ENCODE measurements at regions not wholly inside any gene's neighbourhood (a gene's known extent, or its start where the extent isn't known, plus 50 kb on each side); places are given as distances from the start of the nearest gene placed in this dataset.
"Not testable (repeated sequence)": the region's sequence is repeated elsewhere in the genome, so short reads cannot be mapped to it uniquely, and the experiment has no call there.

- no peak for DNase-seq
These were observed 425.4 kb upstream of the VRK2 start for GRCh38 chr2:57621122-57621663.

GRCh38 chr2:57622009-57622408 lies 424.6 kb upstream of the VRK2 start:
- DNase-seq: no peak

DNA sequence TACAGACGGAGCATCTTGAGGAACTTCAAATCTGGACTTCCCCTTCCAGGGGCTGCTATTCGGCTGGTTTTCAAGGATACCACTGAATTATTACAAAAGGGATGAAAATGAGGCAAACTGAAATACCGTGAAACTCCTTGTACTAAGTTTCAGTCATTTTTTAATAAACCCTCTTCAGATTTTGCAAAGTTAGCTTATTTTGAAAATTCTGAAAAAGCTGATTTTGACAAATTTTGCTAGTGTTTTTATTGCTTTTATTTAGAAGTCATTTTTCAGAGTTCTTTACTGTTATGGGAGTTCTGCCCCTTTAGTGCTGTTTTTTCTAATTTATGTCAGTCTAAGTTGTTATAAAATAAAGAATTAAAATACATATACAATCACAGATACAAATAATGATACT lies 390.4 kb upstream of the VRK2 start:
- DNase-seq: no peak

DNA sequence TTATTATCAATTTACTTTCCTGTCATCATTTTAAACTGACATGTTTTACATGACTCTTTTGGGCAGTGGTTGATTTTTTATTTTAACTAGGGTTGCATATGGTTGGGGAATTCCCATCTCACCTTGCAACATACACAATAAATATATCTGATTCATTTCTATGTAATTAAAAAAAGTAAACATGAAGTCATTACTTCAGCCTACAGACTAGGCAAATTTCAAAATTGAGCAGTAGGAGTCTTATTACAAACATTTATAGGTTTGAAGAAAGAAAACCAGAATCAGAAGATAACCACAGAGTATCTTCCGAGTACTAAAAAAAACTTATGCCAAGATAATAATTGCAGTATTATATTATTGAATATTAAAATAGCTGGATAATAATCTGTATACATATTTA lies 377.0 kb upstream of the VRK2 start:
- DNase-seq: no peak

DNA sequence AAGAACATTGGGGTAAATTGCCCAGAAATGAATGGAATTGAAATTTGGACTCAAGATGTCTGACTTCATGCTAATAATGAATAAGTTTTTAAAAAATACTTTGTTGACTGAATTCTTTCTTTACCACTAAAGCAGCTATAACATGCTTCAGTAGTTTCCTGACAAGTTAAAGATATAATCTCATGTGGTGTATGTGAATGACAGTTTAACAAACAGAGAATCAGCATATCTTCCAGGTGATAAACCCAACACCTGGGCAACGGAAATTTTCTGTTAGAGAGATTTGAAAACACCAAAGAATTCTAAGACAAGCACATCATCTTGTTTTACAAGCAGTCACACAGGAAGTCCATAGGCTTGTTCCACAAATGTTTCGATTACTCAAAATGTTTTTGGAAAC lies 372.6 kb upstream of the VRK2 start:
- no peak for DNase-seq

- DNase-seq: no peak
These were observed 371.9 kb upstream of the VRK2 start for GRCh38 chr2:57674743-57675142.

GRCh38 chr2:57677296-57677695 lies 369.3 kb upstream of the VRK2 start:
- DNase-seq: no peak

DNA sequence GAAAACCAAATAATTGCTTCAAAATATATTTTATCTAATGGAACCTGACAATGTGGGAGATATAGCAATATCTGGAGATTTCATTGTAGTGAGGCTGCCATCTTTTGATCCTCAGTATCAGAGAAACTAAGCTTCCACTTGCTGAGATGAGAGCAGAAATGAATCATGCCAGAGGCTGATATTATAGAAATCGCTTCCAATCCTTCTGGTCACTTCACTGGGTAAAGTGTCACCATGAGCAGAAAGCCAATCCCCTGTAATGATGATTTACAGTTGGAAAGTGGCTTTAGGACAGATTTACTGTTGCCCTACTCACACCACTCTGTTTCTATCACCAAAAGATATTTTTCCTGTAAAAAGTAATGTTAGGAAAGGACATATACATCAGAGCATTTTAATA lies 365.0 kb upstream of the VRK2 start:
- DNase-seq: no peak

DNA sequence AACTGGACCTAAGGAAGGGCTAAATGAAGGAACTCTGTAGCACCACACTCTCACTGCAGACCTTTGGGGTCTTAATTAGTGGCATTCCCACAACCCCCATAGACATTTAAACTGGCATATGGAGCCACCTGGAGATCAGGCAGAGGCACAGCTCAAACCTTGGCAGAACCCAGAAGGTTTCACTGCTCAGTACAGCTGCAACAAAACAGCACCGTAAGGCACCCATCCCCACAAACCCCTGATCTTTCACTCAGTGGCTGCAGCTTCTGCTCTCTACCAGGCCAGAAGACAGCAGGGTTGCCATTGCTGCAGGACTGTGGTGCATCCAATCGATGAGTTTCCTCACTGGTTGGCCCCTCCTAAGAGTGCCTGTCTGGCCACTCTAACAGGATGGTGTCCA lies 361.6 kb upstream of the VRK2 start:
- no peak for DNase-seq

DNA sequence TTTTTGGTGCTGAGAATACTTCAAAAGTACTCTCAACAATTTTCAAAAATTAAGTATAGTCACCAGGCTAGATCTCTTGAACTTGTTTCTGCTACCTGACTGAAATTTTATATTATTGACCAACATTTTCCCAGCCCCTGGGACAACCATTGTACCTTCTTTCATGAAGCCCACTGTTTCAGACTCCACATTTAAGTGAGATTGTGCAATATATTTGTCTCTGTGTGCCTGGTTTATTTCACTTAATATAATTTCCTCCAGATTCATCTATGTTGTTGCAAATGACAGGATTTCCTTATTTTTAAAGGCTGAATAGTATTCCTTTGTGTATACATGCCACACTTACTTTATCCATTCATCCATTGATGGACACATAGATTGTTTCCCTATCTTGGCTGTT lies 354.2 kb upstream of the VRK2 start:
- DNase-seq: no peak

DNA sequence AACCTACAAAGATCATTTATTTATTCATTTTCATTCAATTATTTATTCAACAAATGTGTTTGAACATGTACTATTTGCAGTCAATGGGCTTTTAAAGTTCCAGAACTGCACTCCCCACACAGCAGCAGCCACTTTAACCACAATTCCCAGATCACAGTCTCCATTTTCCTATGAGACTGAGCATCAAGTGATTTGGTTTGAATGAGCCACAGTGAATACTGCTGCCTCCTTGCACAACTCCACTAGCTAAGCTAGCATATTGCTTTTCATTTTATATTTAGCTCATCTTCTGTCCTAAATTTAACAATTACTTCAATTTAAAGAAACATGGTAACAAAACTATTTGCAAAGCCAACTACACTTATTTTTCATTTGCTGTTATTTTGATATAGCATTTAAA lies 353.4 kb upstream of the VRK2 start:
- DNase-seq: no peak

DNA sequence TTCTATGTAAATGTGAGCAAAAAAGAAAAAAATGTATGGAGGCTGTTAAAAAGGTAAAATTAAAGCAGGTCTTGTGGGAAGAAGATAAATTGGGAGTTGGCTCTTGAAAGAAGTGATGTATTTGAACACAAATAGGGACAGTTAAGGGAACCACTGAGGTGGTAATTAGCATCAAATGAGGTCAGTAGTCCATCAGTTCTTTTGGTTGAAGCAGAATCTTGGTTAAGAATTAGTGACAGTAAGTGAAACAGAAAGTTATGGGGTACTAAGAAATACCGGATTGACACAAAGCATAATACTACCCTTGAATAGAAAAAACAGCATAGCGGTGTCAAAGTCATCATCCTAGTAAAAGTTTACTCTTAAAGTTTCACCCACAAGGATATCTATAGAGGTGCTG lies 352.6 kb upstream of the VRK2 start:
- no peak for DNase-seq

- DNase-seq: no peak
These were observed 350.6 kb upstream of the VRK2 start for GRCh38 chr2:57696016-57696415.

GRCh38 chr2:57698392-57698791 lies 348.2 kb upstream of the VRK2 start:
- DNase-seq: no peak

DNA sequence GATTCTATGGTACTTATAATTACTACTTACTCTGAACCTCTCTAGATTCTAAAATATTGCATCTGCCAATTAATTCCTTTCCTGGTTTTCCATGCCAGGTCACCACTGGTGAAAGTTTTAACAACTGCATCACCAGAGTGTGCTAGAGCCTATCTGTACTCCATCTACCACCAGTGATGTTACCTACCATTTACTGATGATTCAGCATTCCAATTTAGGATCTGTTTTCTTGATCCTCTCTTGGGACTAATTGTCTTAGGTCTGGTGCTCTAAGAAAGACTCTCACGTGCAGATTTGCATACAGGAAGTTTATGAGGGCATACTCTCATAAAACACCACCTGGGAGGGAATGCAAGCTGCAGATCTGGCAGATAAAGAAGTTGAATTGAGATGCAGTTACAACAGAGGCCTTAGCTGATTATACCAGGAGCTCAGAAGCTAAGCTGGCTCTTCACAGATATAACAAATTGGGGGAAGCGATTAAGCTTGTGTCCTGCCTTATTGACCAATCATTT lies 347.6 kb upstream of the VRK2 start:
- no peak for DNase-seq

DNA sequence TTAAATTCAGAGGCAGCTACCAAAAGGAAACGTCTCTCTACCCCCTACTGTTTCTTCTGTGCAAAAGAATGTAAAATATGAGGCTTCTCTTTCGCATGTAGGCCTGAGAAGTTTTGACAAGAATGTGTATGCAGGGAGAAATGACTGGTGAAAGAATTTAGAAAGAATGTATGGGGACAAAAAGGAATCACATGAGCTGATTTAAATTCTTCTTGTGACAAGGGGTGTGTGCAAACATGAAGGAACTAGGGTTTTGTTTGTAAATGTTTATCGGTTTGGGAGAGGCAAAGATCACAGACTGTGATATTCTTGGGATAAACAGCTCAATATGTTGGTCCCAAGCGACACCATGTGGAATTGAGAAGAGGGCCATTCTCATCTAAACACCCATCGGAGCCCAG lies 345.2 kb upstream of the VRK2 start:
- DNase-seq: no peak

- no peak for DNase-seq
These were observed 343.2 kb upstream of the VRK2 start for GRCh38 chr2:57703407-57703806.

- DNase-seq: not testable (repeated sequence)
These were observed 338.8 kb upstream of the VRK2 start for GRCh38 chr2:57707794-57708193.

DNA sequence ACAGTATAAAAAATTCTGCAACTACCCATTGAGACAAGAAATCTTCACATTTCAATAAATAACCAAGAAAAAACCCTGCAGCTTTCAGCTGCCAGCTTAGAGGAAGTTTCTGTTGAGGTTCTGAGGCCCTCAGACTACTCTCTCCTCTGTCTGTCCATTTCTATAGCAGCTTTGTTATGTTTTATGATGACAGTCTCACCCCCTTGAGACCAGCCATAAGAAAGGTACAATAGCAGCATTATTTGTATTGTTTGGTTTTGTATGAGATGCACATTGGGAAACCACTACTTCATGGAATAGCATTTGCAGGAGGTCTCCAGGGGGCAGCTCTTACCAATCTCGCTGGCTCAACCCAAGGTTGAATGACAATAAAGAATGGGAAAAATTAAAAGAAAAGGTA lies 334.6 kb upstream of the VRK2 start:
- DNase-seq: no peak

DNA sequence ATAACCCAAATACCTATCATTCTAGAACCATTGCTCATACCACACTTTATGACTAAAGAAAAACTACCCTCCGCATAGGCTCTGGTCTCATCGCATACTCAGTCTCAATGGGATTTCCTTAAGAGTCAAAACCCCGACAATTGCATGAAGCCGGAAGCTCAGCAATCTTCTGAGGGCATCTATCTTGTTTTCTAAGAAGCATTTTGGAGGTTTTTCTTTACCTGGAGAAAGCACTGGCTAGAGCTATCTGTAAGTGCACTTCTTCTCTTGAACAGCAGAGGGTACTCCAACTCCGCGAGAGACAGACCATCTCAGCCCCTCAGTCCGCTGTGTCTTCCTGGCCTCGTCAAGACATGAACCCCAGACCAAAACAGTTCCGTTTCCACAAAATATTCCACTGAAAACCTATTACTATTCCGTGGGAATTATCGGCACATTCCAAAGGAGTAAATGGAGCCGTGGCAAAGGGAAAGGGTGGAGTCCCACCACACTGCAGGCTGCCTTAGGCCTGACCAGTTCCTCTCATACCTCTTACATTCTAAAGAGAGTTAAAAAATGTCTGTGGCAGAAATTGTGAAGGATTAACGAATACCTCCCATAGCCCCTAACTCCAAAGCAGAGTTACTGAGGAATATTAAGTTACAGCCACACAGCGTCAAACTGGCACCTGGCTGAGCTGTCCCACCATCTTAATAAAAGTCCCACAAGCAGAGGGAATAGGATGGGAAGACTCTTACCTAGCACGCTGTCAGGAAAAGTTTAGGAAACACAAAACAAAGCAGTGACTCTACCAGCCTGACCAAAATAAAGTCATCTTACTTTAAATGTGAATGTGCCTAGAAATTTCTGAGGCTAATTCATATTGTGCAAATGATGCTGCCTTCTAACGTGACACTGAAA lies 325.6 kb upstream of the VRK2 start:
- peak; percentile 13 for DNase-seq

GRCh38 chr2:57725337-57725947 lies 321.2 kb upstream of the VRK2 start:
- no peak for DNase-seq

DNA sequence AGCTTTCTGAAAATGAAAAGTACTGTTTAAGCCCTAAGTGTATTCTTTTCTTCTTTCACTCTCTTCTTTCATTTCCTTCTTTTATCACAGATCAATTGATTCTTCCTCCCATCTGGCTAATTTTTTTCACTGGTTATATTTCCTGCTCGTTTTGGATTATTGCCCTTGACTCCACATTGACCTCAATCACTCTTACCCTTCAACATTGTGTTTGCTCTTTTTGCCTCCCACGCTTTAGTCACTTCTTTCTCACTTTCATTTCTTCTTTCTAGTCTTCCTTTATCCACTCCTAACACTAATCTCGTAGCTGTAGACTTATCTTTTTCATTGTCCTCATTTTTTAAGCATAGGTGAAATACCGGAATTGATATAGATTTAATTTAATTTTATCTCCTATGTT lies 320.3 kb upstream of the VRK2 start:
- no peak for DNase-seq

DNA sequence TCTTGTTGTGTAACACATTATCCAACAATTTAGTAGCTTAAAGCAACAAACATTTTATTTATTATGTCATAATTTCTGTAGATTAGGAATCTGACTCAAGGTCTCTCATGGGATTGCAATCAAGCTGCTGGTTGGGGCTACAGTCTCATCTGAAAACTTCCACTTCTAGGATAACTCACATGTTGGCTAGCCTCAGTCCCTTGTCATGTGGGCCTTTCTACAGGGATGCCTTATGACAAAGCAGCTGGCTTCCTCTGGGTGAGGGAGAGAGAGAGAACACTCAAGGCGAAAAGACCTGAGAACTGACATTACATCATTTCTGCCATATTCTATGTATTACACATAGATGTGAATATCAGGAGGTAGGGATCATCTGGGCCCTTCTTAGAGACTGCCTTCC lies 317.9 kb upstream of the VRK2 start:
- DNase-seq: no peak

- no peak for DNase-seq
These were observed 312.6 kb upstream of the VRK2 start for GRCh38 chr2:57733956-57734355.

All from activated CD8-positive, alpha-beta memory T cell treated with anti-CD3 and anti-CD28 coated beads, Interleukin-2, amount 50 U/mL, for 4 hours (primary cell).